Activated CD4-positive, alpha-beta T cell treated with anti-CD3 and anti-CD28 coated beads for 24 hours (primary cell): ENCODE measurements at regions not wholly inside any gene's neighbourhood (a gene's known extent, or its start where the extent isn't known, plus 50 kb on each side); places are given as distances from the start of the nearest gene placed in this dataset.

Experiments used
- DNase-seq, 2 donors: peaks; one replicate each; pipeline ENCODE4 v3.0.0-alpha.2; 2020; ENCODE audit warnings: low read depth in 2 of 2

DNA sequence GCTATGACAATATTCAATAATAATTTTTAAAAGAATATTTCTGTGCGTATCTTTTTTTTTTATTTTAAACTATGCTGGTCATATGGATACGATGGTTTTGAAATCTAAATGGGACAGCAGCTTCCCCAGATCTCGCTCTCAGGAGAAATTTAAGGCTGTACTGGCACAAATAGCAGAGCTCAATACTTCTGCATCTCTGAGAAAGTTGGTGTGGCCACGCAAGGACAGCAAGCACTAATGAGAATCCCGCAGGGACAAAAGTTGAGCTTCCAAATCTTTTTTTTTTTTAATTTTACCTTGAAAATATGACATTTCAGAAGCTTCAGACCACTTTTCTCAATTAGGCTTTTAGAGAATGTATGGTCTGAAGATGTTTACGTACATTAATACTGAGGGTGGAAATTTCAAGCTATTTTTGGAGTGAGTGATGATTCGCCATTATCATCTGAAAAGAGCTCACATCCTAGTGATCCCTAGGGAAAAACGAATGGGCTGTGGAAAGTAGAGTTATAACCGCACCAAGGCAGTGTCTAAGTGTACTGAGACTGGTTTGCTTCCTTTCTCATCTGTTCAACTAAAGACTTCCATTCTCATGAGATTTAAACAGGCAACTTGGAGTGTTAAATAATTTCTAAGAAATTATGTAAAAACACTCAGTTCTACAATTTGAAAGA is 840.0 kb downstream of the C6orf118 start:
- no peak for DNase-seq

DNA sequence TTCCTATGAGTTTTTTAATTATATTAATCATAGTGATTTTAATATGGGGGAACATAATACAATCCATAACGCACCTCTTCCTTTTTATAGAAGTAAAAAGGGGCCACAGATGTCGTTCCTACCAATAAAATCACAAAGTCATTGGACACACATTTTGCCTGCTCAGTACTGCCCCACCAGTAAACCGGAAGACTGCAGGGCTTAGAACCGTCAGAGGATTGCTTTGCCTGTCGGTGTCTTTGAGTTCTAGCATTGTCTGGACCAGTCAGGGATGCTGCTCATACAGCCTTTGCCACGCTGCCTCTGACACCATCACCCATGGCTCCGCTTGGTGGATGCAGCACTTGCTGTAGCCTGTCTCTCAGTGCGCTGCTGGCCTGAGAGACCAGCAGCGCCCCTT is 853.6 kb downstream of the C6orf118 start:
- DNase-seq, result no peak

DNA sequence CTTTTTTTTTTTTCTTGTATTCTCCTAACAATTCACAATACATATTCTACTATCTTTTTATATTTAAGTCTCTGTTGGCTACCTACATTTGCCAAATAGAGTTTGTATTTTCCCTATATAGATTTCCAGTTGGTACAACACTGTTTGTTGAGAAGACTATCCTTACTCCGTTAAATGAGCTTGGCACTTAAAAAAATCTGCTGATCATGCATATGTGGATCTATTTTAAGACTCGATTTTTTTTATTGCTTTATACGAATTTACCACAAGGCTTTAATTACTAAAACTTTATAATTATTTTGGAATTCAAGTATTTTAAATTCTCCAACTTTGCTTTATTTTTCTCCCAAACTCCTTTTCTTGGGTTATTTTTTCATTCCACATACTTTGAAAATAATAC is 855.6 kb downstream of the C6orf118 start:
- no peak for DNase-seq

DNA sequence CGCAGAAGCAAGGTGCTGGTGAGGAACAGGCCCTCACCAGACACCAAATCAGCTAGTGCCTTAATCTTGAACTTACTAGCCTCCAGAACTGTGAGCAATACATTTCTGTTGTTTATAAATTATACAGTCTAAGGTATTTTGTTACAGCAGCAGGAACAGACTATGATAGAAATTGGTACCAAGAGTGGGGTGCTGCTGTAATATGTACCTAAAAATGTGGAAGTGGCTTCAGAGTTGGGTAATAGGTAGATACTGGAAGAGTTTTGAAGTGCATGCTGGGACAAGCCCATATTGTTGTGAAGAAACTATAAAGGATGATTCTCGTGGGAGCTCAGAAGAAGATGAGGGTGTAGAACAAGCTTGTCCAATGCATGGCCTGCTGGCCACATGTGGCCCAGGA is 866.8 kb downstream of the C6orf118 start:
- no peak for DNase-seq

DNA sequence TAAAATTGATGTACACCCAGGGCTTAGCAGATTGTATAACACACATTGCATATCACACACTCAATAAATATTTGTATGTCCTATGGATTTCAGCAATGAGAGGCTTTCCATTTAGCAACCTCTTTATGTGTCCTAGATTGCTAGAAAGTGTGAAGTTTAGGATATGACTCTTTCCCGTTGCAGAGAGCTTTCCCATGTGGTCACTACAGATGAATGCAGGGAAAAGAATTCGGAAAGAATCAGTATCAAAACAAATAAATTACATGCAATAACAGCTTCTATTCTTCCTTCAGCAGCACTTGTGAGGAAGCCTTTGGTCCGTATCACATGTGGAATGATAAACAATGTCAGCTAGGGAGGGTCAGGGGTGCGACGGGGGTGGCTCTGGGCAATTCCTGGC is 870.1 kb downstream of the C6orf118 start:
- DNase-seq, result no peak

DNA sequence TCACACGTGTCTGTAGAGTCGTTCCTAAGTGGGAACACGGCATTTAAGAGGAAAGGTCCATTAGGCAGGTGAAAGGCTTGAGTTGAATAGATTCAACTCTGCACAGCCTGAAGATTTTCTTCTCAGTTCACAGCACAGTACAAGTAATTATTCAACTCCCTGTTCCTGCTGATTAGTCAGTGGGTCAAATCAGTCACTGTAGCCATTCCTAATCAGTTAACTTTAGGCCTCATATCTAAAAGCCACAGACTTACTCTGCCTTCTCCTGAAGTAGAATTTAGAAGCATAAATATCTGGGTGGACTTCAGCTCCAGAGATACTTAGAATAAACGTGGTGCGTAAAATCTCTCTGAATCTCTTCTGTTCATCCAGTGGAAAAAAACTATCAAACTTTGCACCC is 872.4 kb downstream of the C6orf118 start:
- DNase-seq, result no peak

DNA sequence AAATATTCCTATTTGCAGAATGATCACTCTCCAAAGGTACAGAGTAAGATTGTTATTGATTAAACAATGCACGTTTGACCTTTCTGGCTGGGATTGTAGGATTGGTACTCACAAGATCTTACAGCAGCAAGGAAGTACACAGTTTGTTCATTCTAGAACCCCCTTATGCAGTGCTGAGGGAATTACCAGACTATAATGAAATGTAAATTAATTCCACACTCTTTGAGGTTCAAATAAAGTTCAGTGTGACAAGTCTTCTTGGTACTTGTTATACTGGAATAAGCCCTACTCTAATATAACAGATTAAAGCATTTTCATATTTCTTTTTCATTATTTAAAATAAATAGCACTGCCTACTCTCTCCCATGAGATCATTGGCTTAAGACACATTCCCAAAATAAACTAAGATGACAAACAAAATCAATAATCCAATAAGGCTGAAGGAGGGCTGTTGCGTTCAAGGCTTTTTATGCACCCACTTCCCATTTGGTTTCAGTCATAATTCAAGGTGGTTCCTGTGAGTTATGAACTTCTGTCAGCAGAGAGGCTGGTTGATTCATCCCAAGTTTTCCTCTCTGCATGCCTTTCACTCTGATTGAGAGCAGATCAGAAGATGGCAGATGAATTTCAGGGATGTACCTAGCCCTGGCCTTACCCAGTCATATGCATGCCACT is 881.5 kb downstream of the C6orf118 start:
- no peak for DNase-seq

DNA sequence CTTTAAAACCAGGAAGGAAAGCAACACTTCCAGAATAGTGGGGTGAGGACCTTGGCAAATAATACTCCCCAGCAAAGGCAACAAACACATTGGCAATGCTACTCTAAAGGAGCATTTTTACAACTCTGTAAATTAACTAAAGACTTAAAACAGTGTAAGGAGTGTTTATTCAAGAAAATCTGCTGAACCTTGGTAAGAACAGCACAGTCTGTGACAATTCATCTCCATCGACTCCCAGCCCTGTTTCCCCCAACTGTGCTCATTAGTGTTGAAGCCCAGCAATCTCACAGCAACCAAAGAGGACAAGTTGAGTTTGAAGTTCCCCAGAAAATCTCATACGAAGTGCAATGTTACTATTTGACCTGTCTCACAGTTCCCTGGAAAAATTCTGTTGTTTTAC is 884.9 kb downstream of the C6orf118 start:
- DNase-seq, result no peak

DNA sequence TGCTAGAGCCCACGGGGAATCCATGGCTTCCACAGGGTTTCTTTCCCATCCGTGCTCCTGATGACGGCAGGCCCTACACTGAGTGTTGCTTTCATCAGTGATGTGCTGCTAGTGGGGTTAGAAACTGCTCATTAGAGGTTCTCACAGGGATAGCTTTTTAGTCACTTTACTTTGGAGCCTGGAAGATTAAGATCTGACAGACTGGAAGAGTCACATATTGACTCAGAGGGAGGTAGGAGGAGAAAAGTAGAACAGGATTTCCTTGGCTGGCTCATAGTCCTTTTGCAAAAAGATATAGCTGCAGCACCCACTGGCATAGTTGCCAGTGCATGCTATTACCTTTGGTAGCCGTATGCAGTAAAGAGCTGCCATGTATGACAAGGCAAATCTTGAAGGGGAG is 890.3 kb downstream of the C6orf118 start:
- DNase-seq, result no peak

DNA sequence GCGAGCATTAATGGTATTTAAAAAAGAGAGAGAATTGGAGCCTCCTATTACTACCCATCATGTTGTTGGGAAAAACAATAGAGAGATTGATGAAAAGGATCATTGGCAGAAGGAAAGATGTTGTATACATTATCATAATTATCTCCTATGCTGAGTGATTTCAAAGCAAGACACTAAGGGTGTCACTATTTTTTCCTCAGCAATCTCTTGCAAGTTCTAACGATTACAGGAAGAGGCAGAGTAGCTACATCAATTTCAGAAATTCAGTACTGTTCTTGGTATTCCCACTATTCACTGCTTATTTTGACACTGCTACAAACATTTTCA is 891.2 kb downstream of the C6orf118 start:
- DNase-seq, result no peak

DNA sequence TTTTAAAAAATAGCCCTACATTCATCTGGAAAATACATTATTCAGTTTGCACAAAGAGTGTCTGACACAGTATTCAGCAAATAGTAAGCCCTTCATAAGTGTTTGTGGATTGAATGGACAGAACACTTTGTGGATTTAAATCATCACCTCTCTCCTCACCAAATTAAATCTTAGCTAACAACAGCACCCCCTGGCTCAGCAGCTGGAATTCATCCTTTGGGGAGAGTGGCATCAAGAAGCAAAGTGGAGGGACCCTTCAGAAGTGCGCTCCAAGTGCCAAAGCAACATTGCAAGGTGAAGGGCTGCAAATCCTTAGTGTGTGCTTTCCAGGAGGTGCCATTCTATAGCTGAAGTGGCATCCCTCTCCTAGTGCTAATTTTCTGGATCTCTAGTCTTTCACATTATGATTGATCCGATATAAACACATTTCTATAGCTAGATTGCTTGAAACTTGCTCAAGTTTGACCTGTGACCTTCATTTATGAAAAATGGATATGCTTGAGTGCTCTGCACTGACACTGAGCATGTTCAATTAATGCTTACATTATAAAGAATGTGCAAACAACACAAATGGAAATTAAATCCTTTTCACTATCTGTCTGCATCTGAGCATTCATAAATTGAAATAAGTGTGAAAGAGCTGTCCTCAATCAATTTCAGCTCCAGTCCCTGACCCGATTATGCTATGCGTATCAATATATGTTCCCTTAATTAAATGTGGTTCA is 891.7 kb downstream of the C6orf118 start:
- DNase-seq, result no peak

DNA sequence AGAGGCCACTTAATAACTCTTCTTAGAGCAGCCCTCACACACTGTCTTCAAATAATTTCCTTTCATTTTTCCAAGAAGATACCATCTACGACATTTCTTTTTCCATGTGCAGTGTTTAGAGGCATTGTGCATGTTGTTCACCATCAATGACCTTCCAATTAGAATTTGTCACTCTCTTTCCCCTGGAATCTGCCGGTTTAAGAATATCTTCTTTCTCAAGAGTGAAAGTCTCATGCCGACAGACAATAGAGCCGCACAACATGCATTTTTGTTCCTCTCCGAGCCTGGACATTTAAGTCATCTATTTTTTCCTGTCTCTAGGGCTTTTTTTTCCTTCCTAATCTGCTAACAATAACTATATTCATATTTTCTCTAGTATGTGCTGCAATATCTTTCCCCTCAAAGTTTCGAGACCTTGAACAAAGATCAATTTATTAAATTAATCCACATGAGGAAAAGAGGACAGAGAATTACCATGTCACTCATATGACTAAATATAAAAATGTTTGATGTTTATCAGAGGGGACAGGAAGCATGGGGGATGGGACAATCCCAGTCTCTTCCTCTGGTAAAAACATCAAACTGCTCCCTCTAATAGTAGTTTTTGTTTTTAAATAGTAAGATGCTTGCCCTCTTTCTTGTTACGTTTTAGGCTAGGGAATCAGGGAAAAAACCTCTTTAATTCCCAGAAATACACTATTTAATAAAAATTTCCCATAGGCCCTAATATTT is 893.4 kb downstream of the C6orf118 start:
- DNase-seq, result no peak

DNA sequence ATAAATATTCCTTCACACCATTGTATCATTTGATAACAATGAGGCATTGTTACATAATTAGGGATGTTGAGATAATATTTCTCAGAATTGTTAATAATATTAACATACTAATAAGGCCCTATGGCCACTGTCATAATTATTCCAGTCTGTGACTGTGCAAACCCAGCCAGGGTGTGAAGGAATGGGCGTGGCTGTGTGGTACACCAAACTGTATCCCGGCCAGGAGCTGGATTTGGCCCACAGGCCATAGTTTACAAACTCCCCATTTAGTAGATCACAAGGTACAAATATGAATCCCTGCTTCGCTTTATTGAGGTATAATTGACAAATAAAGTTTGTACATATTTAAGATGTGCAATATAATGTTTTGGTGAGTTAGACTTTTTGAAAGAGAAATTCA is 894.7 kb downstream of the C6orf118 start:
- DNase-seq, result no peak

DNA sequence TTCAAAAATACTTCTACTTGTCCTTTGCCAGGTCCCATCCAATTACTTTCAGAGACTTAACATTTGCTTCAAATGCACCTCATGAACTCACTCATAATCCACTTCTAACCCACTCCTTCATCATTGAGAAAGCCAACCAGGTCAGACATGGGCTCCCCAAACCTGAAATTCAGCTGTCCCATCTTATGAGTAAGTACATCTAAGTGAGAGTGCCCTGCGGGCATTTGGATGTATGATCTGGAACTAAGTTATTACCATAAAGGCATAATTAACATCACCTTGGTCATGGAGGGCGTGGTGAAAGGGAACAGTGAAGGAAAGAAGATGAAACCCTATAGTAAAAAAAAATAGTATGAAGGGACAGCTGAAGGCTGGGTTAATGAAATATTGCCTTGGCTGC is 896.8 kb downstream of the C6orf118 start:
- no peak for DNase-seq

DNA sequence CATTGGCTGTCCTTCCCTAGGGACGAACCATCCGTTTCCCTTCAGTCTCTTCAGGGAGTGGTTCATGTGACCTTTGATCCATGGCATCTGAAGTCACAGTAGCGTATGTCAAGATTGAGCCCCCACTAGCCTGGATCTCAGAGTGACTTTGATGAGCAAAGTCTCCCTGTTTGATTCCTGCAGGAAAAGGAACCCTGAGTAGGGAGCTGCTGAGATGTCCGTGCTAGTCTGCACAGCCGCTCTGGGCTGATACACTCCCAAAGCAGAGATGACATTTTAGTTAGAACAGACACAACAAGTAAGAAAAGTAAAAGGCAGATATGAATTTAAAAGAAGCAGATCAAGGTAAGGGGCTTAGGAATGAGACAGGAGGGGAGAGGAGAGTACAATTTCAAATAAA is 899.4 kb downstream of the C6orf118 start:
- no peak for DNase-seq

DNA sequence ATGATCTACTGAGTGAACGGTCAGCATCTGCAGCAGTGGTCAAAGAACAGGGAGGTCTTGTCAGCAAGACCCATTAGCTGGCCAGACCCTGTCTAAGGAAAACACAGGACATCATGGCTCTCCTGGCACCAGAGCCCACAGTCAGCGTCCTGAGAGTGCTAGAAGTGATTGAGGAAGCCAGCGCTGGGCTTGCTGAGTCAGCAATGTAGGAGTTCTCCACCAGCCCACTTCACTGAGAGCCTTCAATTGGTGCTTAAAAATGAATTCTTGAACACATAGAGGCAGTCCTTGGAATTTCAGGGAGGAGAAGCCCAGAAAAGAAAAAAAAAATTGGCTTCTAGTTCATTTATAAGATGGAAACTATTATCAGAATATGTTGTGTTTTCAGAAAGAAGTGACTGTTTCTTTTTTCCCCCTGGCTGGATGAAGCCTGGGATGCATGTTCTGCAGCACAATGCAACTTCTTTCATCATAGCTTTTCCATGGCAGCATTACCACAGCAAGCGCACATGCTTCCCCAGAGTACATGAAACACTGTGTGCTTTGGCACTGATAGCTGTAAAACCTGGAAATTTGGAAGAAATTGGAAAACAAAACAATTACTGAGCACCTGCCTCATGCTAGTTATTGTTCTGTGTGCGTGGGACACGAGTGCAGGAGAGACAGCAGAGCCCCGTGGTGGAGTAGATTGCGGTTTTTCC is 899.9 kb downstream of the C6orf118 start:
- DNase-seq, result no peak

DNA sequence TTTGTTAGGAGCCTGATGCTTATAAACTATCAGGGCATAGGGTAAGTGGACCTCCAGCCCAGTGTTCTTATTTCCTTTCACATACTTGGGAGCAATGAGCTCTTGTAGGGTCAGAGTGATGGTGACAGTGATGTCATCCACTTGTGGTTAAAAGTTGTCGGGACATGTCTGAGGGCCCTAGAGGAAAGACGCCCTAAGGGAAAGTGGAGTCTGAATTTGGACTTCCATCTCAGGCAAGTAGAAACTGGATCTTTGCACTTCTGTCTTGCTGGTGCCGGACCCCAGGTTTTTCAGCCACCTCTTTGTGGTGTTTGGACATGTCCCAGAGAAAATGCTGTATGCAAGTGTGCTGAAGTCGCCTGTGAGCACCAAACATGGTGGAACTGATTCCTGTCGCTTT is 900.5 kb downstream of the C6orf118 start:
- DNase-seq, result no peak

DNA sequence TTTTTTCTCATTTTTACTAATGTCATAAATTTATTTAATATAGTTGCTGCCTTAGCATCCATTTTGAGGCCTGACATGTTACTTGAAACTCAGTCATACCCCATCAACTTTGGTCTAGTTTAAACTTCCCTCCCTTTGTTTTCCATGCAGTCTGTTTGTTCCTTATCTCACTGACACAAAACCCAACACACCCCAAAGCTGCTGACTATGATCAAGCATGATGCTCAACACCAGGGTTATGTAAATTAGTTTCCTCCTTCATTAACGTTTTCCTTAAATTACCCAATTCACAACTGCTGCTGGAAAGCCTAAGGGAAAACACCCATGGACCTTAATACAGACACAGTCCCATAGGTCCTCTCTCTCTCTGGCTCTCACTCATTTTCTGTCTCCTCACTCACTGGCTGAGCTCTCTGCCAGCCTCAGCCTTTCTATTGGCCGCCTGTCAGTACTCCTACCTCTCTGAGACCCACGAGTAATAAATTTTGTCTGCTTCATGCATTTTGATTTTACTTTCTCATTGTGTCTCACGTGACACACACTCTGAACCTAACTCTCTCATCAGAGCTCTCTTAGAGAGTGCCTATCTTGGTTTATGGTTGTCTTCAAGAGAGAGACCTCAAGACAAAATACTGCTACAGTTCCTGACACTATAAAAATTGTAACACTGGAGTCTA is 904.5 kb downstream of the C6orf118 start:
- DNase-seq, result no peak

DNA sequence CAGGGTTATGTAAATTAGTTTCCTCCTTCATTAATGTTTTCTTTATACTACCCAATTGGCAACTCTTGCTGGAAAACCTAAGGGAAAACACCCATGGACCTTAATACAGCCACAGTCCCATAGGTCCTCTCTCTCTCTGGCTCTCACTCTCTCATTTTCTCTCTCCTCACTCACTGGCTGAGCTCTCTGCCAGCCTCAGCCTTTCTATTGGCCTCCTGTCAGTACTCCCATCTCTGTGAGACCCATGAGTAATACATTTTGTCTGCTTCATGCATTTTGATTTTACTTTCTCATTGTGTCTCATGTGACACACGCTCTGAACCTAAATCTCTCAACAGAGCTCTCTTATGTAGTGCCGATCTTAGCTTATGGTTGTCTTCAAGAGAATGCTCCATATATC is 907.5 kb downstream of the C6orf118 start:
- no peak for DNase-seq

DNA sequence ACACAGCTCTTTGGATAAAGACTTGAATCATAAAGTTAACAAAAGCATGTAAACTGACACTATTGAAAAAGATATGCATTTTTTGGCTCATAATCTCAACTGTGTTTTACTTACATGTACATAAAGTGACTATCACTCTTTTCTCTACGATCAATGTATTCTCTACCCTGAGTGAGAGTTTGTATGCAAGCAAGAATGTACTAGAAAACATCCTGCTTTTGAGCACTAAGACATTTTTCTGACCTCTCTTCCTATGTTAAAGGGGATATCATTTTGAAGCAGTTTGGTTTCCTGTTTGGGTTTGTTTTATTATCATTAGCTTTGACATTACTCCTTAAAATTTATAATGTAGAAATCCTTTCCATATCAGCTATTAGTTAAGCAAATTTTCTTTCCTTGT is 910.8 kb downstream of the C6orf118 start:
- no peak for DNase-seq
